GM18951 (cell line): ENCODE measurements at regions not wholly inside any gene's neighbourhood (a gene's known extent, or its start where the extent isn't known, plus 50 kb on each side); places are given as distances from the start of the nearest gene placed in this dataset.

Source experiments
- POLR2A ChIP-seq: IDR thresholded peaks from 4 replicates; pipeline ENCODE4 v1.6.1; 2011; ENCODE audit warnings: mild to moderate bottlenecking; ENCODE audit not compliant: insufficient read length, insufficient read depth; ENCODE audit errors: extremely low read depth
- in situ Hi-C: fragments of 300-500 bp; cut with MboI; formaldehyde crosslinking; loops from one replicate; pipeline ENCODE4 v1.12.0; 2022; ENCODE audit warnings: low sequenced_read_pairs, mixed read lengths, inconsistent platforms; ENCODE audit not compliant: unreplicated experiment

DNA sequence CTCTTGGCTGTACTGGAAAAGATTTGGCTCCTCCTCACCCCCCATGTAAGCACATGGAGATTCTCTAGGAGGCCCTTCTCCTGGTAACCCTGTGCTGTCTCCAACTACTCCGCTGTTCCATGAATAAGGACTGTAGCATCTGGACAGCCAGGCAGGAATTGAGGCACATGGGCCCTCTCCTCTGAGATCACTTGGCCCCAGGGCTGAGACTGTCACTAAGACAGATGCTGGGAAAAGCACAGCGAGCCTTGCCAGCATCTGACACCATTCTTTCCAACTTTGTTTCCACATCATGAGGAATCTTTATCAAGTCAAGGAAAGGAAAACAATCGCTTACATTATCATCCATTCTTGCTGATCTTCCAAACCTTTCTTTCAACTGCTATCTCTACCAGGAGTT, 222.6 kb upstream of the INTU start:
- in situ Hi-C loops: no loop called here

DNA sequence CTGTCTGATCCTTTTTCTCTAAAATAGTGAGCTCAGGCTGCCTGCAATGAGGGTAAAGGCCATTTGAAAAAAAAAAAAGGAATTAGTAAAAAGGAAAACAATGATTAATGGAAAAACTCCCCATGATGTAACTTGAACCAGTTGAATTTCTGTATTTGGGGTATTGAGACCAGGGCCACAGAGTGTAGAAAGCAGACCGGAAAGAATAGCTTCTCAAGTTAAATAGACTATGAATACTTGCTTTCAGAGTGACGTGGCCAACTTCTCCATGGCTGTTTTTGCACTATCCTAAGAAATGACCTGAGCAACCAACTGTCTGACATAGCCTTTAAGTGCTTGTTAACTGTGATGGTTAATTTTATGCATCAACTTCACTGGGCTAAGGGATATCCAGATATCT, 222.1 kb upstream of the INTU start:
- in situ Hi-C loops: no loop called here
- no peak for TF ChIP-seq POLR2A

More for the DNA sequence above, 222.6 kb upstream of the INTU start:
- TF ChIP-seq POLR2A: no peak

DNA sequence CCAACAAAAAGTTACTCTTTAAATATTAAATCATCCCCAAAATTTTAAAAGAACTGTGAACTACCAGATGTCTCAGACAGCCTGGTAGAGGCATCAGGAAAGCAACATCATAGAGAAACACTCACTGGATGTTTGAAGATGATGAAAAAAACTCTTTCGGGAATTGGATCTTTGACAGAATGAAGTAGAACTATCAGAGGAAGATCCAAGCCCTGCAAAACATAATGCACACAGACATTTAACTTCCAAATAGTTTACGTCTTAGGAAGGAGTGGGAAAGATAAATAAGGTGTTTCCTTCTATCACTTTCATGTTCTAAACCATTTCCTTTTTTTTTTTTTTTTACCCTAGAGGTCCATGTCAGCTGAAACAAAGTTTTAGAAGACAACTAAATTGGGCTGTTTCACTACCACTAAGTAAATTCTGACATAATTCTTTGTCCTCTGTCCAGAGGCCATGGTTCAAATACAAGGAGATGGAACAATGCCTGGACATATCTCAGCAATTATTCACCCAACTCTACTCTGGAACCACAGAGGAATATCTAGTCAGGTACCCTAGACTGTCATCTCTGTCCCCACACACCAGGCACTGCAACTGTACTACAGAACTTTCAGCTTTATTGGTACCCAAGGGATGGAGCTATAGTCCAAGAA, 217.7 kb upstream of the INTU start:
- in situ Hi-C loops: no loop called here
- no peak for TF ChIP-seq POLR2A

DNA sequence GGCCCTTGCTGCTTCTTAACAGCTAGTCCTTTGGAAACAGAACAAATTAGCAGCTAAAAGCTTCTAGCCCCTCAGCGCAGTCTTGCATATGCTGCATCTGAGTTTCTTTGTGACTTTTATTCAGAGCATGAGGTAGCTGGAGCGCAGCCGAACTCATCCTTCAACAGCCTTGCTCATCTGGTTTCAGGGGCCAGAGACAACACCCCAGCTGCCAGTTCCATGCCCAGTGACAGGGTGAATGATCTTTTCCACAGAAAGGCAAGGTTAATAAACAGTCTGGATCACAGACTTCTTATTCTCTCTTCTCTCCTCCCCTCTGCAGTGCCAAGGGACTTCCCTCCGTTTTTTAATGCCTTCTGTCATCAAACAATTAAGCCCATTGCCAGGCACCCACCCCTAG, 216.6 kb upstream of the INTU start:
- in situ Hi-C loops: no loop called here
- TF ChIP-seq POLR2A: no peak

DNA sequence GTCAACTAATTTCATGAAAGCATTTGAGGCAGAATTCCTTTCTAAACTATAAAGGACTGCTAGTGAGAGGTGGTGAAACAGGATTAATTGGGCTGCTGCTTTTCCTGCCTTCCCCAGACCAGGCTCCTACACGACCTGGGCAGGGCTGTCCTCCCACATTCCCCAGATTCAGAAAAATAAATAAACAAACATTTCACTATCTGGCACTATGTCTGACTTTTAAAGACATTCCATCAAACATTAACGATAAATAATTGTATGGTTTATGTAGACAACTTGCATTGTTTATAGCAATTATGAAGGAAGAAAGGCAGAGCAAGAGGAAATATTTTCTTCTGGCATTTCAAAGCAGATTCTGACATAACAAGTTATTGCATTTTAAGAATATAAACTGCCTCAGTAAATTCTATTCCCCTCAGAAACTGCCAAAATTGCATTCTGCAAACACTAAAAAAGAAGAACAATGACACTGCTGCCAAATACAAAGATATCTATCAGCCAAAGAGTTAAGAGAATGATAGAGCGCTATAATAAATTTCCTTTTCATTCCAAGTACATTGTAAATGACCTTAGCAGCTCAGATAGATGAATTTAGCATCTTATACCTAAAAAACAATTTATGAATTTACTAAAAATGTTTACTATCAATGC, 214.7 kb upstream of the INTU start:
- TF ChIP-seq POLR2A: no peak
- in situ Hi-C loops: no loop called here

DNA sequence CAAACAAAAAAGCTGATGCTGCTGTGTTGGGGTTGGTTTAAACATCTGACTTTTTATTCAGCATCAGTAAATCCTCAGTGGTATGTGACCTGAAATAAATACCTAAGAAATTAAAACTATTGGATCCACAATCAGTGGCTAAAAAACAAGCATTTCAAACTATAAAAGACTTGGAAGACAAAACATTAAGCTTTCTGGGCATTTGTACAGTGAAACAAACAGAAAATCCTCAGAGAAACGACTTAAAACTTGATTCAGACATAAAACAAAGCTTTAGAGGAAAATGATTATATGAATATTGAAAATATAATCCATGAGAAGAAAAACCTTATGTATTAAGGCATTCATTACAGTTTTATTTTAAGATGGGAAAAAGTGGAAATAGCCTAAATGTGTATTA, 213.3 kb upstream of the INTU start:
- in situ Hi-C loops: no loop called here
- TF ChIP-seq POLR2A: no peak

DNA sequence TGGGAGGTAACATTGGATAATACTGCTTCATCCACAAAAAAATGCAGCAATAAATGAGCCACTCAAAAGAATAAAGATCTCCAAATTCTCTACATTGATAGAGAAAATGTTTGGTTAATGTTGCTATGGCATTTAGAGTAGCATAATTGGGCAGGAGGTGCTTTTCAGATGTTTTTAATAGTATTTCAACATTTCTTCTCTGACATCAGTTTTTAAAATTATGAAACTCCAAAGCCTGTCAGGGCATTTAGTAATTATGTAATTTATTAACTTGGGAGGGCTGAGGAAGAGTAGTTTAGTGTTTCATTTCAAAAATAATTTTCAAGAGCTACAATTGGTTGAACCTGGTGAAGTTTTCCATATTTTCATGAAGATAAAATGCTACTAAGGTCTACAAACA, 211.3 kb upstream of the INTU start:
- no peak for TF ChIP-seq POLR2A
- in situ Hi-C loops: no loop called here

DNA sequence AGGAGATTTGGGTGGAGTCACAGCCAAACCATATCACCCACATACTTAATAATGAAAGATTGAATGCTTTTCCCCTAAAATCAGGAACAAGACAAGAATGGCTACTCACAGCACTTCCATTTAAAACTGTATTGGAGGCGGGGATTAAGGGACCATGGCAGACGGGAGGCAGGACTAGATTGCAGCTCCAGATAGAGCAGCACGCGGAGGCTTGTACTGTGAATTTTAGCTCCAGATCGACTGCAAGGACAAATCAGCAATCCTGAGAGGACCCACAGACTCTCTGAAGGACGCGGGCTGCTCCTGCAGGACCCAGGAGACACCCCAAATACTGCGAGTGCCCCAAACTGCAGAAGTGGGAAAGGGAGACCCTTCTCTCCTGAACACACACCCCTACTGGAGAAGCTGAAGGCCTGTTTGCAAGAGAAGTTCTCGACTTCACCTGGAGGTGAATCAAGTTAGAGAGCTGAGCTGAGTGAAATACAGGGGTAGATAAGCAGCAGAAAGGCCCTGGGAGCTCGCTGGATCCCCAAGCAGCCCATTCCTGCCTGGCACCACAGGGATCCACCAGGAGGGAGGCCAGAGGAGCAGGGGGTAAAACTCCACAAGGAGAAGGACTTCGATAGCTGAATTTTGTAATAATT, 207.4 kb upstream of the INTU start:
- TF ChIP-seq POLR2A: no peak
- in situ Hi-C loops: no loop called here

DNA sequence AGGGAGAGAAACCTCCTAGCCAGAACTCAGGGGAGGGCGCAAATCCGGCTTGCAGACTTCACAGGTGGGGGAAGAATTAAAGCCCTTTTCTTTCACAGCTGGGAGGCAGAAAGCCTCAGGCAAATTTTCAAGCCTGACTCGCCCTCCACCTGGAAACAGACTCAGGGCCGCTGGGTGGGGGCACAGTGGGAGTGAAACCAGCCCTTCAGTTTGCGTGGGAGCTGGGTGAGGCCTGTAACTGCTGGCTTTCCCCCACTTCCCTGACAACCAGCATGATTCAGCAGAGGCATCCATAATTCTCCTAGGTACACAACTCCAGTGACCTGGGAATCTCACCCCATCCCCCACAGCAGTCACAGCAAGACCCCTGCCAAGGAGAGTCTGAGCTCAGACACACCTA, 206.9 kb upstream of the INTU start:
- in situ Hi-C loops: no loop called here
- no peak for TF ChIP-seq POLR2A

DNA sequence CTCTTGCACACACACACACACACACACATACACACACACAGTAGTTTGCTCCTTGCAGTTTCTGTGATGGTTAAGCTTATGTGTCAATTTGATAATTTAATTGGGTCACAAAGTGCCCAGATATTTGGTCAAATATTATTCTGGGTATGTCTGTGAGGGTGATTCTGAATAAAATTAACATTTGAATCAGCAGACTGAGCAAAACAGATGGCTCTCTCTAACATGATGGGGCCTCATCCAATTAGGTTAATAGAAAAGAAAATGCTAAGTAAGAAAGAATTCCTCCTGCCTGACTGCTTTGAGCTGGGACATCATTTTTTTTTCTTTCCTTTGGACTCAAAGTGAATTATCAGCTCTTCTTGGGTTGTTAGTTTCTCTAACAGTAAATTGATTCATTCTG, 191.2 kb upstream of the INTU start:
- in situ Hi-C loops: no loop called here
- TF ChIP-seq POLR2A: no peak

DNA sequence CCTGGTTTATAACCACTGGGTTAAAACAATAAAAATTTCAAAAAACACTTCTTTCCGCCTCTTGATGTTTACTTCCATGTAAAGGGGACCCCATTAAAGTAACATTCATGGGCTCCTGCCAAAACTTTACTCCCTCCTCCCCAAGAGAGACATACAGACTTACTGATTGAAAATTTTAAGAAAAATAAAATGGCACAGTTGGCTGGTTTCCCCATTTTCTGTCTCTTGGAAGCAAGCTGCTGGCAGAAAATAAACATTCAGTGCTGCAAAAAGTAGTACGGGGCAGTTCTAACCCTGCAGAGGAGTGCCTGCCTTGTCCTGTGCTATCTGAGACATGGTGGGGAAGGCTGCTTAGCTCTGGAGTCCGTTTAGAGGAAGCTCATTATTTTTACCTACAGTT, 187.3 kb upstream of the INTU start:
- TF ChIP-seq POLR2A: no peak
- in situ Hi-C loops: no loop called here

DNA sequence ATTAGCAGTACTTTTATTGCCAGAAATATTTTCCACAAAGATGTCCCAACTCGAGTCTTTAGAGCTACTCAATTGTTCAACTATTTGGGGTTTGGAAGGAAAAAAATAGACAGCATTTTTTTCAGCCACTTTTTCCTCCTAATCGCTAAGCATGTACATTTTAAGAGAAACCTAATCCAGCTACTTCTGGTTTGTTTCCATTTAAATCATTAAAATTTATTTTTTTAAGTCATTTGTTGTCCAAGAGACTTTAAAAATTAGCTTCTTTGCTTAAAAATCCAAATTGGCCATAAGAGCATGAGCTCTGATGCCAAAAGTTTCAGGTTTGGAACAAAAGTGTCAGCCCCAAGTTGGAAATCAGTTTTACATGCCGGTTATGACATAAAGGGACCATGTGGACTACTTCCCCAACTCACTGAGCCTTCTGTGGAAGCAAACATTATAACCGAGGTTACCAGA, 186.3 kb upstream of the INTU start:
- in situ Hi-C loops: no loop called here
- TF ChIP-seq POLR2A: no peak

DNA sequence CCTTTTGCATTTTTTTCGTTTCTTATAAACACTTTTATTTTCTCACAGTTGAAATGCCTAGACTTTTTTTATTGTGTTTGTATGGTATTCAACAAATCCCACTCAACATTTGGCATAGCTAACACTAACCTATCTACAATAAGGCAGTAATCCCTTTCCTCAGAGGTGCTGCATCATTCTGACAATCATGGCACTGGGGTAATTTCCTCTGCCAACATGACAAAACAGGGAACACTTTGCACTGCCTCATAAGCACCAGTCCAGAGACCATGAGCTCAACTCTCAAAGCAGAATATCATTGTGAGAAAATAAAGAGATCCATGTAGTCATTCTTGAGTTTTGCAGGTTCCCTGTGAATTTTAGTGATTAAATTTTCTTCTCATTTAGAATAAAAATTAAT, 183.8 kb upstream of the INTU start:
- no peak for TF ChIP-seq POLR2A
- in situ Hi-C loops: no loop called here

DNA sequence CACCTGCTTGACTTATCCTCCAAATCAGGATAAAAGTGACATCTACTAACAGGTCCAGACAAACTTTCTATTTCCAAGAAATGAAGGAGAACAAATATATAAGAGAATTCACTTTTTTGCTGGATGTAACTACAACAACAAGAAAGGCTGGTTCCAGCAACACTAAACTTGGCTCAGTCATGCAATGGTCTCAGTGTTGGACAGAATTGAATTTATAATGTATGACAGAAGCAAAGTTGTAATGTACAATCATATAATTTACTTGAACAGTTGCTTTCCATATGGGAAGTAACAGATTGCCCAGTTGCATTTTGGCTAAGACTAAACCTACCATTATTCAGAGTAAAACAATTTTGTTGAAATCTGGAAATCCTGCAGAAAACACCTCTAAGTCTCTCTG, 183.3 kb upstream of the INTU start:
- TF ChIP-seq POLR2A: no peak

More for the DNA sequence above, 183.3 kb upstream of the INTU start:
- in situ Hi-C loops: no loop called here
